ENCODE measurements at regions not wholly inside any gene's neighbourhood (a gene's known extent, or its start where the extent isn't known, plus 50 kb on each side); places are given as distances from the start of the nearest gene placed in this dataset.

DNA sequence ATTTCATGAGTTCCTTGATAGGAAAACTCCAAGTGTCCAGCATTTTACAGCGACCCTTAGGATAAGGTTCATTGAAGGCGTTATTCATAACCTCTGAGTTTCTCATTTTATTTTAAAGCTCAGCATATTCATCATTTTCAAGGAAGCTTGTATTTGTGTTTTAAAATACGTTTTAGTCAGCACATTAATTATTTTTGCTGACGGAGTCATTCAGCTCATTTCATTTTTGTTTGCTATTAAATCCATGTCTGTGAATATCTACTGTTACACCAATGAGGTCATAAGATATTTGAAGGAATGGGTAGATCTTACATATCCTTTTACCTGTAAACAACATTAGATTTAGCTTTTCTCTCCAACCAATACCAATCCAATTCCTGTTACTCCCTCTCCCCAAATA is 1766.3 kb upstream of the PCDH10 start:
- no peak for DNase-seq
- in situ Hi-C loops (cut with HindIII; ENCODE audit: low pct_ligation_motif_present, low sequenced_read_pairs) = no loop called here
- Histone ChIP-seq H3K4me3 (ENCODE audit: low read depth, low read length) (no peak overlapping the region), H3K36me3 (replicated peaks) (no peaks in the 10 kb centered on the region), H3K27ac (no peak overlapping the region), H3K27me3 (replicated peaks) (no peaks in the 10 kb centered on the region)
- TF ChIP-seq, protein P1, sequence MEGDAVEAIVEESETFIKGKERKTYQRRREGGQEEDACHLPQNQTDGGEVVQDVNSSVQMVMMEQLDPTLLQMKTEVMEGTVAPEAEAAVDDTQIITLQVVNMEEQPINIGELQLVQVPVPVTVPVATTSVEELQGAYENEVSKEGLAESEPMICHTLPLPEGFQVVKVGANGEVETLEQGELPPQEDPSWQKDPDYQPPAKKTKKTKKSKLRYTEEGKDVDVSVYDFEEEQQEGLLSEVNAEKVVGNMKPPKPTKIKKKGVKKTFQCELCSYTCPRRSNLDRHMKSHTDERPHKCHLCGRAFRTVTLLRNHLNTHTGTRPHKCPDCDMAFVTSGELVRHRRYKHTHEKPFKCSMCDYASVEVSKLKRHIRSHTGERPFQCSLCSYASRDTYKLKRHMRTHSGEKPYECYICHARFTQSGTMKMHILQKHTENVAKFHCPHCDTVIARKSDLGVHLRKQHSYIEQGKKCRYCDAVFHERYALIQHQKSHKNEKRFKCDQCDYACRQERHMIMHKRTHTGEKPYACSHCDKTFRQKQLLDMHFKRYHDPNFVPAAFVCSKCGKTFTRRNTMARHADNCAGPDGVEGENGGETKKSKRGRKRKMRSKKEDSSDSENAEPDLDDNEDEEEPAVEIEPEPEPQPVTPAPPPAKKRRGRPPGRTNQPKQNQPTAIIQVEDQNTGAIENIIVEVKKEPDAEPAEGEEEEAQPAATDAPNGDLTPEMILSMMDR (IDR thresholded peaks at IDR 0.05; ENCODE audit: low read depth, low read length, missing control alignments) = no peak

DNA sequence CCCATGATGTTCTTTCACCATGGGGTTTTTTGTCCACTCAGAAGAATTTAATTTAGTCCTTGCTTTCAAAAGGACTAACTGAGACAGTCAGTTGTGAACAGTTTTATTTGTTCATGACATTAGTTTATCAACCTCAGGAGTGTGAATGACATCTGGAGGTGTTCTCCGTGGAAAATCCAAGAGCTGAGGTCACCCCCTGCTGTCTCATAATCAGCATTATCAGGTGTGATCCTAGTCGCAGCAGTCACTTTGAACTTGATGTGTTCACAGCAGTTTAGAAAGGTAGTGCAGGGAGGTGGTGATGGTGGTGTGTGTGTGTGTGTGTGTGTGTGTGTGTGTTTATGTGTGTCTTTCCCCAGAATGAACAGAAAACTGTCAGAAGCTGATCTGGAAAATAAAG is 1760.8 kb upstream of the PCDH10 start:
- no peak for DNase-seq
- in situ Hi-C loops (cut with HindIII; ENCODE audit: low pct_ligation_motif_present, low sequenced_read_pairs) = no loop called here
- H3K27ac ChIP-seq = no peak overlapping the region
- no peaks in the 10 kb centered on the region for H3K36me3 ChIP-seq (replicated peaks)
- no peak overlapping the region for H3K4me3 ChIP-seq (ENCODE audit: low read depth, low read length)
- TF ChIP-seq, protein P1 (IDR thresholded peaks at IDR 0.05; ENCODE audit: low read depth, low read length, missing control alignments) = no peak
- H3K27me3 ChIP-seq (replicated peaks) = no peaks in the 10 kb centered on the region

- Histone ChIP-seq H3K36me3 (replicated peaks) (no peaks in the 10 kb centered on the region), H3K4me3 (ENCODE audit: low read depth, low read length) (no peak overlapping the region), H3K27ac (no peak overlapping the region), H3K27me3 (replicated peaks) (no peaks in the 10 kb centered on the region)
- in situ Hi-C loops (cut with HindIII; ENCODE audit: low pct_ligation_motif_present, low sequenced_read_pairs) = no loop called here
- DNase-seq = no peak
- TF ChIP-seq, protein P1 (IDR thresholded peaks at IDR 0.05; ENCODE audit: low read depth, low read length, missing control alignments) = no peak
Measured at GRCh38 chr4:131408102-131408501, 1741.0 kb upstream of the PCDH10 start.

- TF ChIP-seq, protein P1 (IDR thresholded peaks at IDR 0.05; ENCODE audit: low read depth, low read length, missing control alignments) = no peak
- Histone ChIP-seq H3K27ac (no peak overlapping the region), H3K27me3 (replicated peaks) (no peaks in the 10 kb centered on the region), H3K36me3 (replicated peaks) (no peaks in the 10 kb centered on the region), H3K4me3 (ENCODE audit: low read depth, low read length) (no peak overlapping the region)
- no peak for DNase-seq
- in situ Hi-C loops (cut with HindIII; ENCODE audit: low pct_ligation_motif_present, low sequenced_read_pairs) = no loop called here
Measured at GRCh38 chr4:131411393-131411792, 1737.7 kb upstream of the PCDH10 start.

GRCh38 chr4:131419147-131419546 is 1729.9 kb upstream of the PCDH10 start:
- Histone ChIP-seq H3K36me3 (replicated peaks) (no peaks in the 10 kb centered on the region), H3K27ac (no peak overlapping the region), H3K4me3 (ENCODE audit: low read depth, low read length) (no peak overlapping the region), H3K27me3 (replicated peaks) (no peaks in the 10 kb centered on the region)
- DNase-seq = no peak
- in situ Hi-C loops (cut with HindIII; ENCODE audit: low pct_ligation_motif_present, low sequenced_read_pairs) = no loop called here
- TF ChIP-seq, protein P1 (IDR thresholded peaks at IDR 0.05; ENCODE audit: low read depth, low read length, missing control alignments) = no peak

GRCh38 chr4:131426023-131426758 is 1722.9 kb upstream of the PCDH10 start:
- TF ChIP-seq, protein P1 (IDR thresholded peaks at IDR 0.05; ENCODE audit: low read depth, low read length, missing control alignments) = no peak
- no peak for DNase-seq
- in situ Hi-C loops (cut with HindIII; ENCODE audit: low pct_ligation_motif_present, low sequenced_read_pairs) = no loop called here

More at GRCh38 chr4:131426023-131426758, 1722.9 kb upstream of the PCDH10 start:
- Histone ChIP-seq H3K27ac (no peak overlapping the region), H3K4me3 (ENCODE audit: low read depth, low read length) (no peak overlapping the region), H3K27me3 (replicated peaks) (no peaks in the 10 kb centered on the region), H3K36me3 (replicated peaks) (no peaks in the 10 kb centered on the region)

All from brain microvascular endothelial cell (primary cell).